Testis (tissue), 2 donors: ENCODE measurements at regions not wholly inside any gene's neighbourhood (a gene's known extent, or its start where the extent isn't known, plus 50 kb on each side); places are given as distances from the start of the nearest gene placed in this dataset.

Source experiments
- CTCF ChIP-seq, 3 experiments: fragments of 450-650 bp in 2 of 3; fragments of 200-600 bp in 1 of 3; sonication (generic) in 1 of 3; IDR thresholded peaks; one replicate each; pipeline ENCODE4 v1.5.1; 2016 to 2019; ENCODE audit warnings: antibody characterized with exemption in 3 of 3, mild to moderate bottlenecking in 2 of 3, moderate library complexity in 1 of 3
- POLR2A ChIP-seq: fragments of 450-650 bp; IDR thresholded peaks from one replicate; pipeline ENCODE4 v1.6.1; 2017; ENCODE audit warnings: antibody characterized with exemption, mild to moderate bottlenecking, moderate library complexity

GRCh38 chr5:106873568-106873967 is 797.2 kb downstream of the EFNA5 start:
- TF ChIP-seq CTCF (IDR thresholded peaks at IDR 0.05) (no peak), POLR2A (no peak)
